CD4-positive, alpha-beta T cell treated with Interleukin-6 at 100 ng/mL for 8 hours (primary cell): ENCODE measurements at regions not wholly inside any gene's neighbourhood (a gene's known extent, or its start where the extent isn't known, plus 50 kb on each side); places are given as distances from the start of the nearest gene placed in this dataset.
"Not testable (repeated sequence)": the region's sequence is repeated elsewhere in the genome, so short reads cannot be mapped to it uniquely, and the experiment has no call there.

Source experiments
- DNase-seq: peaks from one replicate; pipeline ENCODE4 v3.0.0-alpha.2; 2020; ENCODE audit warnings: mixed read lengths, low spot score

- DNase-seq = no peak
These were observed 79.3 kb upstream of the NANOS1 start for GRCh38 chr10:118950190-118950680.

- no peak for DNase-seq
These were observed 78.4 kb upstream of the NANOS1 start for GRCh38 chr10:118950997-118951637.

GRCh38 chr10:118952493-118953295 lies 76.8 kb upstream of the NANOS1 start:
- no peak for DNase-seq

- DNase-seq = no peak
These were observed 75.7 kb upstream of the NANOS1 start for GRCh38 chr10:118953598-118954393.

GRCh38 chr10:118955531-118955930 lies 74.0 kb upstream of the NANOS1 start:
- DNase-seq = no peak

- no peak for DNase-seq
These were observed 73.3 kb upstream of the NANOS1 start for GRCh38 chr10:118955951-118956801.

- no peak for DNase-seq
These were observed 72.6 kb upstream of the NANOS1 start for GRCh38 chr10:118956802-118957442.

- DNase-seq = no peak
These were observed 72.1 kb upstream of the NANOS1 start for GRCh38 chr10:118957443-118957825.

GRCh38 chr10:118957966-118958365 lies 71.5 kb upstream of the NANOS1 start:
- no peak for DNase-seq

GRCh38 chr10:118958559-118958958 lies 71.0 kb upstream of the NANOS1 start:
- no peak for DNase-seq

GRCh38 chr10:118958984-118959925 lies 70.3 kb upstream of the NANOS1 start:
- no peak for DNase-seq

- DNase-seq = no peak
These were observed 69.1 kb upstream of the NANOS1 start for GRCh38 chr10:118960157-118961090.

- no peak for DNase-seq
These were observed 68.1 kb upstream of the NANOS1 start for GRCh38 chr10:118961436-118961835.

GRCh38 chr10:118962331-118962868 lies 67.1 kb upstream of the NANOS1 start:
- DNase-seq = not testable (repeated sequence)

- no peak for DNase-seq
These were observed 66.2 kb upstream of the NANOS1 start for GRCh38 chr10:118963341-118963740.

- DNase-seq = no peak
These were observed 65.6 kb upstream of the NANOS1 start for GRCh38 chr10:118963933-118964332.

- not testable (repeated sequence) for DNase-seq
These were observed 65.0 kb upstream of the NANOS1 start for GRCh38 chr10:118964476-118964875.

- DNase-seq = no peak
These were observed 64.4 kb upstream of the NANOS1 start for GRCh38 chr10:118965096-118965495.

- DNase-seq = no peak
These were observed 63.9 kb upstream of the NANOS1 start for GRCh38 chr10:118965645-118966044.
